Renal cortical epithelial cell (primary cell): ENCODE measurements at regions not wholly inside any gene's neighbourhood (a gene's known extent, or its start where the extent isn't known, plus 50 kb on each side); places are given as distances from the start of the nearest gene placed in this dataset.
"Not testable (repeated sequence)": the region's sequence is repeated elsewhere in the genome, so short reads cannot be mapped to it uniquely, and the experiment has no call there.

ENCODE experiments used
- DNase-seq: peaks from one replicate; pipeline ENCODE4 v3.0.0-alpha.2; 2011; ENCODE audit warnings: low read depth

DNA sequence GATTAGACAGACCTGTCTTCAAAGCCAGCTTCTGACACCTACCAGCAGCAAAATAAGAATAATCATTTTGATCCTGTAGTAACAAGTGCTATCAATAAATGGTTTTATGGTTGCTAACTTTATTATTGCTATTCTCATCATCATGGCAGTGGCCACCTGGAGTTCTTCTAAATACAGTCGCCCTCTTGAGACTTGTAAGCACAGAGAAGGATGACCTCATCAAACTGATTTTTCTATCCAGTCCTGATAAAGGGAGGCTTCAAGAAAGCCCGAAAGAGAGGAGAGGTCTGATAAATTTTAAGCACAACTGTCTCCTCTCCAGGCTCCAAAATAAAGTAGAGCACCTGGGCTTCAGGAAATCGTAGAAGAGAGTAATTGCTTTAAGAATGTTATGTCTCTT lies 286.4 kb downstream of the USP46 start:
- DNase-seq = no peak

DNA sequence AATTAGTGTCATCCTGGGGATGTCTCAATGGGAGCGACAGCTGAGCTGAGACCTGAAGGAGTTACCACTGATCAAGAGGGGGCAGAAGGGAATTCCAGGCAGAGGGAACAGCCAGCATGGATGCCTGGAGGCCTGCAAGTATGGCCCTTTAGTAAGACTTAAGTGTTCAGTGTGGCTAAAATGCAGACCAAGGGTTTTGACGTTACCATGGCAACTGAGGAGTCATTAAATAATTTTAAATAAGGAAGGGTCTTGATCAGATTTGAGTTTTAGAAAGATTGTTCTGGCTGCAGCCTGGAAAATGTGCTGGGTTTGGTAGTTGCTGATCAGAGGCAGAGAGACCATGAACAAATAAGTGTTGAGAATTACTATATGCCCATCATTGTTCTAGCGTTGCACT lies 285.5 kb downstream of the USP46 start:
- DNase-seq = no peak

DNA sequence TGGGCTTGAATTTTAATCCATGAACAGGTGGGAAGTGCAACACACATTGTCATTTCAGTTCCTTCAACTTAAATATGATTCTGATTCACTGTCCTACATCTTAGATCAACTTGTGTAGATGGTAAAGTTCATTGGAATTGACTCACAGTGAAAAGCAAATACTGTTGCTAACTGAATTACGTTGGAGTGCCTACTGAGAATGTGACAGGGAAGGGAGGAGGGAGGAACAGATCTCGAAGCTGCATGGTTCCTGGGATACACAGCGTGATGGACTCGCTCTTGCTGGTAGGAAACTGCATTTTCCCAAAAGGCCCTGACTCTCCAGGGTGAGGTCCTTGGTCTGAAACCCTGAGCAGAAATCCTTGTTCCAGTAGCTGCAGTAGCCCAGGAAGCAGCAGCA lies 284.2 kb downstream of the USP46 start:
- DNase-seq = no peak

- DNase-seq = peak; percentile 31
Measured at GRCh38 chr4:52376132-52376704, 282.9 kb downstream of the USP46 start.

- DNase-seq = no peak
Measured at GRCh38 chr4:52377563-52377962, 281.5 kb downstream of the USP46 start.

- DNase-seq = no peak
Measured at GRCh38 chr4:52407545-52407944, 251.6 kb downstream of the USP46 start.

GRCh38 chr4:52408032-52408431 lies 251.1 kb downstream of the USP46 start:
- DNase-seq = no peak

DNA sequence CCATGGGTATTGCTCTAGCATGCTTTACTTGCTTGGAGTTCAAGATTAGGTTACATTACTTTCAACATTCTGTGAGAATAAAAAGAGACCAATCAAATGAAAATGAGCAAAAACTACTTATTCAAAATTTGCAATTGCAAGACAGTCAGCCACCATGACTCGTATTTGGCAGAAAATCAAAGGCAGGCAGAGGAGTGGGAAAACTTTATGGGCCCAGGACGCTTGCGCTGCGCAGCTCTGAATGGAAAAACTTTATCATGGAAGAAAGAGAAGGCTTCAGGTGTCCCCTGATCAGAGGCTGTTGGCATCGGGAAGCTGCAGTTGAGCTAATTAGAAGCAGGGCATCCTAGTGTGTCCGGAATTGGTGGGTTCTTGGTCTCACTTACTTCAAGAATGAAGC lies 250.6 kb downstream of the USP46 start:
- no peak for DNase-seq

GRCh38 chr4:52409766-52410165 lies 249.3 kb downstream of the USP46 start:
- DNase-seq = not testable (repeated sequence)

DNA sequence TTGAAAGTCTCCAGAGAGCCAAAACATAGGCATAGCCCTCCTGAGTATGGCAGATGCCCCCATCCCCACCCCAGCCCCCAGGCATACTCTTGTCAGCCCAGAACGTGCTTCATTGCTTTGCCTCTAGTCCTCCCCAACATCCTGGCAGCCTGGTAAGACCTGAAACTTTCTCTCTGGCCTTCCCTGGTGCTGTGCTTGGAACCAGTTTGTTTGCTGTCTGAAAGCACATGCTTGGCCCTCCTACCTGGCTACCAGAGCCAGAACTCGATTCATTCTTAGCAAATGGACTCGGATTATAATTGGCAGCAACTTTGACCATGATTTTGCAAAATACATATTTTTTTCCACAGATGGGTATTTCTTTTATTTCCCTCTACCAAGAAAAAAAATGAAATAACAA lies 248.1 kb downstream of the USP46 start:
- DNase-seq = no peak

- no peak for DNase-seq
Measured at GRCh38 chr4:52420330-52420729, 238.8 kb downstream of the USP46 start.

- no peak for DNase-seq
Measured at GRCh38 chr4:52421811-52422213, 237.3 kb downstream of the USP46 start.

- no peak for DNase-seq
Measured at GRCh38 chr4:52423967-52424366, 235.1 kb downstream of the USP46 start.

DNA sequence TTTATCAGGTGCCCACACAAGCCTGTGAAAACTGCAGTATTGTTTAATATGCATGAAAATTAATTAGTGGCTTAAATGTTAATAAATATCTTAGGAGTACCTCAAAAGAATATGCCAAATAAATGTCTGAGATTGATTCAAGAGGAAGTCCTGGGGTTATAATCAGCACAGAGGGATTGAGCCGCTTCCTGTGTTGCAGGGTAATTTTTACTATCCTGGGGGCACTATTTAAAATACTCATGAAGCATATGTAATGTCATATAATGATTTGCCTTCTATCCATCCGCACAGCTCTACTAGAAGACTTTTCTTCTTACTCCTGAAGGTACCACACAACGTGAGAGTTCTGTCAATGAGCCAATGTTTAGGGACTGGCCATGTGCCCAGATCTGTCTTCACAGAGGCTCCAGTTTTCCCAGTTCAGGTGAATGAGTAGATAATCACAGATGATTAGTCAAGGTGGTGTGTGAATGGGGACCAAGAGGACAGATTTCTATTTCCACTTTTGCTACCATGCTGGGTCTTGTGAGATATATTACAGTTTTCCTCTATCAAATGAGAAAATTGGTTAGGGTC lies 233.3 kb downstream of the USP46 start:
- DNase-seq = no peak

- no peak for DNase-seq
Measured at GRCh38 chr4:52431410-52431809, 227.7 kb downstream of the USP46 start.

DNA sequence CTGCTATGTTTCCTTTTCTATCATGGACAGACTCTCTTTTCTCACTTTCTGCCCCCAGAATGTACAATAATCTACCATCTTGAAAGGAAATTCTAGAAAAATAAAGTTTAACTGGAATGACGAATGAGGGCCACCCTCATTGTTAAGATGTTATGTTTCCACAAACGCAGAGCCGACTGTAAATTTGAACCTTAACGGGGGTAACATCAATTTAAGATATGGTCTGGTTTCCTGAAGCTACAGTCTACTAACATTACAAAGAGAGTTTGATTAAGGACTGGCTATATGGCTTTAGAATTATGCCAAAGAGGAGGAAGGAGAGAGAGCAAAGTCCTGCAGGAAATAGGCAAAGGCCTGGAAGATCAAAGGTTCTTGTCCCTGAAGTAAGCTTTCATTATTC lies 227.2 kb downstream of the USP46 start:
- DNase-seq = no peak

GRCh38 chr4:52442524-52442923 lies 216.6 kb downstream of the USP46 start:
- not testable (repeated sequence) for DNase-seq

GRCh38 chr4:52472444-52472843 lies 186.7 kb downstream of the USP46 start:
- DNase-seq = no peak

DNA sequence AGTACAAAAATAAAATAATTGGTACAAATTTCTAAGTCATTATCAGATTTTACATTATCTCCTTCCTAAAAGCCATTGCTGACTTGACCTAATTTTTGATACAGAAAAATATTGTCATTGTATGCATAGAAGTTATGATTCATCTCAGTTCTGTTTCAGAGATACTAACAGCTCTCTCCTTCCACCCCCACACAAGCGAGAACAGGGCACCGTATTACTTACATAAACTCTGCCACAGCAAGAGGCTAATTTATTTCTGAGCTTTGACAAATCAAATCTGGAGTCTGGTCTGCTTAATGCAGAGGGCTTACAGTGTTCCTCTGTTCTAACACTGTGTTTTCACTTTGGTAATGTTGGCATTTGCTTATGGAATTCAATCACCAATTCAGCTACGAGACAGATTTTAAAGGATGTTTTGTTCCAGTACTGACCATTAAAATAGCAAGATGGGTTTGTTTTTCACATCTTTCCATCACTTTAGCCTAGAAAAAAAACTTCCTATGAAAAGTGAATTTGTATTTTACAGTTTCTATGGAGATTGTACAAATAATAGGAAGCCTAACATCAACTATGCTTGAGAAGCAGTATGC lies 181.8 kb downstream of the USP46 start:
- no peak for DNase-seq

GRCh38 chr4:52483186-52483890 lies 175.8 kb downstream of the USP46 start:
- DNase-seq = no peak

- DNase-seq = no peak
Measured at GRCh38 chr4:52507774-52508173, 151.3 kb downstream of the USP46 start.

- DNase-seq = no peak
Measured at GRCh38 chr4:52510939-52511565, 148.0 kb downstream of the USP46 start.

- no peak for DNase-seq
Measured at GRCh38 chr4:52511825-52512224, 147.3 kb downstream of the USP46 start.
